HG03039 (cell line): ENCODE measurements at regions not wholly inside any gene's neighbourhood (a gene's known extent, or its start where the extent isn't known, plus 50 kb on each side); places are given as distances from the start of the nearest gene placed in this dataset.
"Not testable (repeated sequence)": the region's sequence is repeated elsewhere in the genome, so short reads cannot be mapped to it uniquely, and the experiment has no call there.

ENCODE experiments used
- ATAC-seq: cut with Tn5 transposase; IDR thresholded peaks from one replicate; pipeline ENCODE4 v1.9.1; 2021; ENCODE audit warnings: mild to moderate bottlenecking, moderate library complexity; ENCODE audit not compliant: unreplicated experiment

DNA sequence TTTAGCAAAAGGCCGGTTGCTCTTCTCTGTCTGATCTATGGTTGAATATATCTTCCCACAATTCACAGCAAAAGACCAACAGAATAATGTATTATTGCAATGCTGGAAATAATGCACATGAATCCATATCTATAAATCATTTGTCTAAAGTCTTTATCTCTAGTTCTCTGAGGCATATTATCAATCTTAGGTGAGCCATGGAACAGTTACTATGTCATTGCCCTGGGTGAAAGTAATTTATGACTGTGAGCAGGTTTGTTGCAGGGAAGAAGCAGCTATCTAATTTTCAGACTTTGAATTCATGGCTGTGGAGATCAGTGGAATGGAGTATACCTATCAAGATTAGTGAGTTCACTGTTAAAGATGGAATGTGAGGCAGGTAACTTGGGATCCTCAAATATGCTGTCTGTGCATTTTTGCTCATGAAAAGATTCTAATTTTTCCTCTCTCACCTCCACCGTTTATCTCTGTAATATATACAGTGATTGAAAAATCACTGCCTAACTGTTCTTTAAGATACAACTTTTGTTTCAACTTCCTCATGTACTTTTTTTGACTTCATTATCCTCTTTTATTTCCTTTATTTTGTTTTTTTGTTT is 256.8 kb upstream of the ARSJ start:
- no peak for ATAC-seq

DNA sequence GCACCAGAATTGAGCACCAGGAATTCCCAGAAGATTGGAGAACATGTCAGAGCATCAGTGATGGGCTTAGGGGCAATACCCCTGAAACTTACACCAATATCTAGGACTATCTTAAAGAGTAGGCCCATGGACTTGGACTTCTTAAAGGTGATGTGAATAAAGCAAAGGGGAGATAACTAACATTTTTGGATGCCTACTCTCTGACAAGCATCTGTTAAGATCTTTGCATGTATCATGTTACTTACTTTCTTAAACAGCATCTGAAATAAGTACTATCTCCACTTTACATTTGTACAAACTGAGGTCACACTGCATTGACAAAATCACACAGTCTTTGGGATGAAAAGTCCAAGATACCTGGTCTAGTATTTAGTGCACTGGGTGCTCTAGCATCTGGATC is 258.6 kb upstream of the ARSJ start:
- no peak for ATAC-seq

DNA sequence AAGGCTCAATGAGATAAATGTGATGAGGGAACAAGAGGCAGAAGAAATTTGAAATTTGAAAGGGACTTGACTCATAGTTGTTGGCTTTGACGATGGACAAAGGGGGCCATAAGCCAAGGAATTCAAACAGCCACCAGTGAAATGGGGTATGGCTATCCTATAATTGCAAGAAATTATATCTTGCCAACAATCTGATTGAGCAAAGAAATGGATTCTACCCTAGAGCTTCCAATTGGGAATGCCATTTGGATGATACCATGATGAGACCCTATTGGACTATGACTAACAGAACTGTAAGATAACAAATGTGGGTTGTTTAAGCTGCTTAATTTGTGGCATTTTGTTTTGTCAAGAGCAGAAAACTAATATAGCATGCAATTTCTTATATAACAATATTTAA is 270.1 kb upstream of the ARSJ start:
- ATAC-seq = no peak

DNA sequence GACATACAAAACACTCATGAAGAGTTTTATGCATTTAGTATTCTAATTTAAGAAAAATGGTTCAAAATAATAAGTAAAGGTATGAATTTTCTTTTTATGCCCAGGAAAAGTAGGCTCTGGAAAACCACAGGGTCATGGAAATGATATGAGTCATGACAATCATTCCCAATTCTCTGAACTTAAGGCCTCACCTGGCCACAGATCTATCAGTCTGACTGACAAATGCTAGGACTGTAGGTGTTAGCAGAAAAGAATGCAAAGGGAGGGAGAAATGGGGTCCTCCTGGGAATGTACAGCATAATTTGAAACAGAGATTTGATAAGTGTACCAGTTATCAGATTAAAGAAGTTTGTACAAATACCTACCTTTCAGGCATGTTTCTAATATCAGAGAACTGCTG is 270.5 kb upstream of the ARSJ start:
- ATAC-seq = no peak

DNA sequence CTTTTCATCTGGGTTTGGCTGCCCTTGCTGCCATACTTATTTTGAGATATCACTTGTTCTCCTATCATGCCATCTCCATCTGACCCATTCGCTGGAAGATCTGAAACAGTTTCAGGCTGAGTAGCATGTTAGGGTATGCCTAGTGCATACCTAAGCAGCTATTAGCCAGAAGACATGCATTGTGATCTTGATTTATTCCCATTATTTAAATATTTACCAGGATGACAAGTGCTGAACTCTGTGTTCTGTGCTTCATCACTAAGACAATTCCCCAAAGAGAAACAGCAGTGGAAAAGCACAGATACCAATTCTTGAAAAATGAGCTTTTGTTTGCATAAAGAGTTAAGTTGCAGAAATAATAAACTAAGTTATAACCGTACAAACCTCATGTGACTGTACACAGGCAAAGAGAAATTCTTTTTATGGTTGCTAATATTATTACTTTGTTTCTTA is 271.0 kb upstream of the ARSJ start:
- no peak for ATAC-seq

DNA sequence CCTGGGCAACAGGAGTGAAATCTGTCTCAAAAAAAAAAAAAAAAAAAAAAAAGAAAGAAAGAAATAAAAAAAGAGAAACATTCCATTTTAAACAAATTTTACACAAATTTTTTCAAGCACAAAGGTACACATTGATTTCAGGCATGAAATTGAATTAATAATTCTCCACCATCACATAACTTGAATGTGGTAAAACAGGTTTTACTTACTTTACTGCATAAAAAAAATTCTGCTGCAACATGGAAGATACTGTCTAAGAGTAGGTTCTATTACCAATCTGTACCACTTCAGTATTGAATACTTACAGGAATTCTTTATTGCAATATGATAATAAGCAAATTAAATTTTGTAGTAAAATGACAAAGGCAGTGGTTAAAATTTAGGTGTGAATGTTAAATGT is 271.6 kb upstream of the ARSJ start:
- ATAC-seq = no peak

DNA sequence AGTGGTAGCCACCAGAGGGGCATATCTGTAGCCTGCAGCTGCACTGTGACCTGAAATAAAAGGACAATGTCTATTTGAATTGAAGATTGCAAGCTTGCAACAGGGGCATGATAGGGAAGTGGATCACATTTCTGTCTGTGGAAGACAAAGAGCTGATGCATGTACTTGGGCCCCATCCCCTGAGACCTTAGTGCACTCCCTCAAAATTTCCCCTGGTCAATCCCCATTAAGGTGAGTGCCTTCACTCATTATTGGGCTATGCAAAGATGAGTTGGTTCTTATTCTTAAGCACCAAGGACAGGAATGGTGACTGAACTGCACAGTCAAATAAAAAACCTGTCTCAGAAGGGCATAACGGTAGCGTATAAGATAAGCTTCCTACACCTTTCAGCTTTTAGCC is 273.1 kb upstream of the ARSJ start:
- no peak for ATAC-seq

DNA sequence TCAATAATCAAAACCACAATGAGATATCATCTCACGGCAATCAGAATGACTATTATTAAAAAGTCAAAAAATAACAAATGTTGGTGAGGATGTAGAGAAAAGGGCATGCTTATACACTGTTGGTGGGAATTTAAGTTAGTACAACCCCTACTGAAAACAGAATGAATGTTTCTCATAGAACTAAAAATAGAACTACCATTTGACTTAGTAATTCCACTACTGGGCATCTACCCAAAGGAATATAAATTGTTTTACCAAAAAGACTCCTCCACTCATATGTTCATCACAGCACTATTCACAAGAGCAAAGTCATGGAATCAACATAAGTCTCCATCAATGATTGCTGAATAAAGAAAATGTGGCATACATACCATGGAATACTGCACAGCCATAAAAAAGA is 278.1 kb upstream of the ARSJ start:
- ATAC-seq = no peak

DNA sequence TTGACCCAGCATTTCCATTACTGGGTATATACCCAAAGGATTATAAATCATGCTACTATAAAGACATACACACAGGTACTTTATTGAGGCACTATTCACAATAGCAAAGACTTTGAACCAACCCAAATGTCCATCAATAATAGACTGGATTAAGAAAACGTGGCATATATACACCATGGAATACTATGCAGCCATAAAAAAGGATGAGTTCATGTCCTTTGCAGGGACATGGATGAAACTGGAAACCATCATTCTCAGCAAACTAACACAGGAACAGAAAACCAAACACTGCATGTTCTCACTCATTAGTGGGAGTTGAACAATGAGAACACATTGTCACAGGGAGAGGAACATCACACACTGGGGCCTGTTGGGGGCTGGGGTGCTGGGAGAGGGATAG is 283.0 kb upstream of the ARSJ start:
- not testable (repeated sequence) for ATAC-seq

DNA sequence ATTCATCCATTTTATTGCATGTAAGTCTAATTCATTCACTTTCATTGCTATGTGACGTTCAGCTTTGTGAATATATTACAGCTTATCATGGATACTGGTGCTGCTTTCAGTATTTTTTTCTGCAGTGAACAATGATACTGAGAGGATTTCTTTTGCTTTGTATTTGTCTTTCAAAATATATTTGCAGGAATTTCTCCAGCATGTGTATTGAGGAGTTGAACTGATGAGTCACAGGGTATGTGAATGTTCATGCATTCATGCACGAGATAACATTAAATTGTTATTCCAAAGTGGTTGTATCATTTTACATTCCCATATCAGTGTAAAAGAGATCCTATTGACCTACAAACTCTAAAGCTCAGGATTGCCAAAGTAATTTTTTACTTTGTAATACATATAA is 283.8 kb upstream of the ARSJ start:
- no peak for ATAC-seq

DNA sequence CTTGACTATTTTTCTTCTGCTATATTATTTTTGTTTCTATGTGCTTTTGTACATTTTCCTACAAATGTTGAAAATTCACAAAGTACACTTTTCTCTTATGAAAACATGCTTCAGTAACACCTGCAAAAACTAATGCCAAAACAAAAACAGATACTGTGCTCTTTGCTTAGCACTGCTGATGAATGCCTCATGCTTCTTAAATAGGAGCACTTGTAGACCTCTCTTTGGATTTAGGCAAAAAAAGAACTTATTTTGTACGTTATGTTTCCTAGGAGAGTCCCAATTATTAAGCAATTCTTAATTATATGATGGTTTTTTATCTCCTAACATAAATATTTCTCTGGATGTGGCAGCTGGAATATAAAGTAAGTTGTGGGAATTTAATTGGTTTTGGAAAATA is 285.0 kb upstream of the ARSJ start:
- no peak for ATAC-seq

DNA sequence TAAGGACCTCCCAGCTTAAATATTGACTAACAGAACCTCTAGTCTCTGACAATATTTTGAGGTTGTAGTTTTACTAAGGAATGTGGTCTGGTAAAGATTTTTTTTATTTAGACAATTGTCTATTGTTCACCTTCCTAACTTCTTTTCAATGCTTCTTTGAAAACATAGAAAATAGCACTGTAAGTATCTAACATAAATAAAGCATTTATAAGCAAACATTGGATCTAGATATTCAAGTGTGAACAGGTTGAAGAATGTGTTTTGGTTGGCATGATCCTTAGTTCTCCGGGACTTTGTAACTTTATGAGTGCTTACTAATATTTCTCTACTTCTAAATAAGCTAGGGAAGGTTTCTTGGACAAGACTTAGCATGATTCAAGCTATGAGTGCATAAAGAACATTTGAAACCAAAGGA is 285.4 kb upstream of the ARSJ start:
- ATAC-seq = no peak

DNA sequence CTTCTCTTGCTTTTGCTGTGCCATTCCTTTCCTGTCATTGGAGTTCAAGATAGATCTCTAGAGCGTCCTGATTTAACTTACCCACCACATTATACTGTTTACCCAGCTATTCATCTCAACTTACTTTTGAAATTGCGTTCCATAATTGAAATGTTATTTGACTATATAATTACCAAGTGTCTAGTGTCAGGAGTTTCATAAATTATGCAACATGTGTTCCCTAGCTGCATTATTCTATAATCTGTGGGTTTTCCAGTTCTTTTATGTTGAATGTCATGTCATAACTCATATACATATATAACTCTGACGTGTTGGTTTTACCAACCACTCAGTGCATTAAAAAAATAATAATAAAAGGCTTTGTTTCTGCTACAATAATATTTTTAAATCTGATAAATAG is 285.9 kb upstream of the ARSJ start:
- ATAC-seq = no peak

DNA sequence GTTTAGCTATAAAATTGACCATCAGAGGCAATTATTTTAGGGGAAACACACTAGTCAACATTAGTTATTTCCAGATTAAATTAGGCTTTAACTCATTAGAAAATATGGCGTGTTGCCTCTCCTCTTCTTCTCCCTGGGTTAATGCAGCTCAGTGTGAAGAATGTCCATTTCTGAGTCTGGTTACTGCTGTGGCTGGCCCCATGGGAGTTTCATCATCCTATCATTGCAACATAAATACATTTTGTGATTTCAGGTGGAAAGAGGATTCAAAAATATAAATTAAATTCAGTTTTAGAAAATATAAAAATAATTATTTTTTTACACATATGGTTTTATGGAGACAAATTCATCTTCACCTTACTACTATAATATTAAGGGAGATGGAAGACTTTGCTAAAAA is 288.5 kb upstream of the ARSJ start:
- ATAC-seq = no peak

DNA sequence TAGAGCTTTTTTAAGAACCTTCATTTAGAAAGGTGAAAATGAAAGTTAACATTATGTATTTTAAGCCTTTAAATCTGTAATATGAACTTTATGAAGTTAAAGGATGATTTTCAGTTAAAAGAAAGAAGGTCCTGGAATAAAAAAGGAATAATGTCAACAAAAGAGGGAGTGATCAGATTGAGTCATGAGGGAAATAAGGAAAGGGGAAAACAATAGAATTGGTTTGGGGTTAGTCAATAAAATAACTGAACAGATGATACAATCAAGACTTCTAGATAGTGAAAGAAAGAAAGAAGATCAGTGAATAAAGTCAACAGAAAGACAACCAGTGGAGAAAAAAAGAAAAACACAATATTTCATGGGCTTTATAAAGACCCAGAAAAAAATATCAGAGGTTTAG is 291.6 kb upstream of the ARSJ start:
- ATAC-seq = no peak

DNA sequence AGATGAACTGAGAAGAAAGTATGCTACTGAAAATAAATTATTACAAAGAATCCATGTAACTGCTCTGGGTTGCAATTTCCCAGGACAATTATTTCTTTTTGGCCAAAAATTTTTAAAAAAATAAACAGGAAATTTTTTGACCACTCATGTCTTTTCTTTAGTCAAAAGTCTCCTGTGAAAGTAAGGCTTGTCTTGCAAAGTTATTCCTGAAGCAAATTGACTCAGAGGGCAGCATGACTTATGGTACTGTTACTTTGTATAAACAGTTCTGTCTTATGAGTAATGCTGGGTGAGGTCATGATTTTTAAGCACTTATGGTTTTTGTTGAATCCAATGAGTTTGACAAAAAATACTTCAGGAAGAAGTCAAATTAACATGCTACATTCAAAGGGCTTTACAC is 292.8 kb upstream of the ARSJ start:
- ATAC-seq = no peak

DNA sequence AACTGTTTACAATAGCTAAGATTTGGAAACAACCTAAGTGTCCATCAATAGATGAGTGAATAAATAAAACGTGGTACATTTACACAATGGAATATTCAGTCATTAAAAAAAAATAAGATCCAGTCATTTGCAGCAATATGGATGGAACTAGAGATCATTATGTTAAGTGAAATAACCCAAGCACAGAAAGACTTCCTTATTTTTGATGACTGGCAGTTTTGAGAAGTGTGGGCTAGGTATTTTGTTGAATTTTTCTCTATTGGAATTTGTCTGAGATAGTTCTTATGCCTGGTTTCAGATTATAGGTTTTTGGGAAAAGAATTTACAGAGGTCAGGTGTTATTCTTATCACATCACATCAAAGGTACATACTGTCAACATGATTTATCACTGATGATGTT is 293.8 kb upstream of the ARSJ start:
- ATAC-seq = no peak

DNA sequence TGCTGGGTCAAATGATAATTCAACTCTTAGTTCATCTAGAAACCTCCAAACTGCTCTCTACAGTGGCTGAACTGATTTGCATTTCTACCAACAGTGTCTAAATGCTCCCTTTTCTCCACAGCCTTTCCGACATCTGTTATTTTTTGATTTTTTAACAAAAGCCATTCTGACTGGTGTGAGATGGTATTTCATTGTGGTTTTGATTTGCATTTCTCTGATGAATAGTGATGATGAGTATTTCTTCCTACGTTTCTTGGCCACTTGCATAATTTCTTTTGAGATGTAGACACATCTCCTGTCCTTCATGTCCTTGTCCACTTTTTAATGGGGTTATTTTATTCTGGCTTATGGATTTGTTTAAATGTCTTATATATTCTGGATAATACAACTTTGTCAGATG is 298.2 kb upstream of the ARSJ start:
- no peak for ATAC-seq

DNA sequence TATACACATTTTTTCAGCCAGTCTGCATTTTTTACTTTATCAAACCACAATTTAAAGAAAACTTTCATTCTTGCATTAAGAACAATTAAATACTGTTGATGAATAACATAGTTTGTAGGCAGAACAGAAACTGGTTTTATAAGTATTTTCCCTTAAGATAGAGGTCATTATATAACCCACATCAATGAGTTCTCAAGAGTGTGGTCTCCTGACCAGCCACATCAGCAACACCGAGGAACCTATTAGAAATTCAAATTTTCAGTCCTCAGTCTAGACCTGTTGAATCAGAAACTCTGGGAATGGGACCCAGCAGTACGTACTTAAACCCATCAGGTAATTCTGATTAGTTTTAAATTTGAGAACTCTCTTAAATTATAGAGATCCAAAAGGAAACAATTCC is 299.6 kb upstream of the ARSJ start:
- no peak for ATAC-seq

DNA sequence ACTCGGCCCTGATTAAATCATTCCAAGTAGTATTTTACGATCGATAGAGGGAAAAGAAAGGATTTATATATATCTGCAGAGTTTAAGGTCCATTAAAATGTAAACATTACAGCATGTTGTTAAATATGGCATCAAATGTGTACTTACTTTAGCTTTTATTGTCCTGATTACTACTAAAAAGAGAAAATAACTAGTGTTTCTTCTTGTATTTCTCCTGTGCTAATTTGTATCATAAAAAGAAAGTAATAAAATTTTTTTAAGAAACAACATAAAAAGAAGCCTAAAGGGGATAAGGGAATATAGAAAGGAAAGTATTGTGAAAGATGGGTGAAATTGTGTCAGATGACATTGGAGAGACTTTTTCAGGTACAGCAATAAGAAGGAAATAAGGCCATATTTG is 300.3 kb upstream of the ARSJ start:
- no peak for ATAC-seq

DNA sequence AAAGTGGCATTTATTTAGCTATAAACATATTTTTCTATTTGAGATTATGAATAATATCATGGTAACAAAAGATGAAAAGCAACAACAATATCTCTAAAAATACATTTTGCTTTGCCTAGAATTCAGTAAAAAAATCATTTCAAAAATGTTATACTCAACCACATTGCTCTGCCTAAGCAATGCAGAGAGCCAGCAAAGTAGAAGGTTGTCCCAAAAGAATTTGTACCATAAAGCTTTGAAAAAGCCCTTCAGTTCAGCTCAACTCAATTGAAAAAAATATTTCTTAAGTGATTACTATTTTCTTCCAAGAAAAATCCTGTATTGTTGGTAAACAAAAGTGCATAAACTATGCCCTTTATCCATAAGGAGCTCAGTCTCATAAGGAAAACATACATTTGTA is 301.2 kb upstream of the ARSJ start:
- no peak for ATAC-seq

DNA sequence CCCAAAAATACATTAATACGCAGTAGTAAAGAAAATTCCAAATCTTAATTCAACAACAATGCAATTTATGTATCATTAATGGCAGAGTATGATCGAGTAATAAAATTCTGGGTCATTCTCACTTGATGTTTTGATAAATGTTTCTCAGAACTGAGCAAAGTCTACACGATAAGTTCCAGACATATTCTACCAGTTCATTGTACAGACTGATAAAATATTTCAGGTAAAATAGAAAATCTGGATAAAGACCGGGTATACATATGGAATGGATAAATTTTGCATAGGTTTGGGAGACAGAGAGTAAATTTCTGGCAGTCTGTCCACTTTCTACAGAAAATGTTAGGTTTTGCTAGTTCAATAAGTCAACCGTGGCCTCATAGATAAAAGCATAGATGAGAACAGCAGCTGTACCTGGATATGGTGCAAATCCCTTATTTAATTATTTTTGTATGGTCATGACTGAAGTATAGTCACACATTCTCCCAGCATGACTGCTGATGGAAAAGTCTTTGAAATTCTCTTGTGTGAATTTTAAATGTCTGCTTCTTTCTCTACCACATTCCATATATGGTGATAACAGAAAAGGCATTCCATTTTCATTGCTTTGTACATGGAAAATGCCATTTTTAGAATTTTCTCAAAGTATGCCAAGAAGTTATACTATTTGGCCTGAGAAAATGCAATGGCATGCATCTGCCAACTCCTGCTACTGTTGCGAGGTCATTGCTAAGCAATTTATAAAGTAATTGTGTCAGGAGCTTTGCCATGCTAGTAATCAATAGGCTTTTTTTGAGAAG is 301.9 kb upstream of the ARSJ start:
- no peak for ATAC-seq

DNA sequence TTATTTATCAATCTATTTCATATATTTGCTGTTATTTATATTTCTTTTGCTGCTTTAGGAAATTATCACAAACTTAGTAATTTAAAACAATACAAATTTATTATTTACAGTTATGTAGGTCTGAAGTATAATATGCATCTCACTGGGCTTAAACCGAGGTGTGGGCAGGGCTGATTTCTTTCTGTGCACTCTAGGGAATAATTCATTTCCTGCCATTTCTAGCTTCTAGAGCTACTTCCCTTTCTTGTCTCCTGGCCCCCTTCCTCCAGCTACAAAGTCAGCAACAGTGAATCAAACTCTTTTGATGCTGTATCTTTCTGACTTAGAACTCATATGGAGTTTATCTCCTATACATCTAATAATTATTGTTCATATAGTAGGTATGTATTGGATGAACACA is 303.5 kb upstream of the ARSJ start:
- no peak for ATAC-seq
